ENCODE measurements at regions not wholly inside any gene's neighbourhood (a gene's known extent, or its start where the extent isn't known, plus 50 kb on each side); places are given as distances from the start of the nearest gene placed in this dataset.

DNA sequence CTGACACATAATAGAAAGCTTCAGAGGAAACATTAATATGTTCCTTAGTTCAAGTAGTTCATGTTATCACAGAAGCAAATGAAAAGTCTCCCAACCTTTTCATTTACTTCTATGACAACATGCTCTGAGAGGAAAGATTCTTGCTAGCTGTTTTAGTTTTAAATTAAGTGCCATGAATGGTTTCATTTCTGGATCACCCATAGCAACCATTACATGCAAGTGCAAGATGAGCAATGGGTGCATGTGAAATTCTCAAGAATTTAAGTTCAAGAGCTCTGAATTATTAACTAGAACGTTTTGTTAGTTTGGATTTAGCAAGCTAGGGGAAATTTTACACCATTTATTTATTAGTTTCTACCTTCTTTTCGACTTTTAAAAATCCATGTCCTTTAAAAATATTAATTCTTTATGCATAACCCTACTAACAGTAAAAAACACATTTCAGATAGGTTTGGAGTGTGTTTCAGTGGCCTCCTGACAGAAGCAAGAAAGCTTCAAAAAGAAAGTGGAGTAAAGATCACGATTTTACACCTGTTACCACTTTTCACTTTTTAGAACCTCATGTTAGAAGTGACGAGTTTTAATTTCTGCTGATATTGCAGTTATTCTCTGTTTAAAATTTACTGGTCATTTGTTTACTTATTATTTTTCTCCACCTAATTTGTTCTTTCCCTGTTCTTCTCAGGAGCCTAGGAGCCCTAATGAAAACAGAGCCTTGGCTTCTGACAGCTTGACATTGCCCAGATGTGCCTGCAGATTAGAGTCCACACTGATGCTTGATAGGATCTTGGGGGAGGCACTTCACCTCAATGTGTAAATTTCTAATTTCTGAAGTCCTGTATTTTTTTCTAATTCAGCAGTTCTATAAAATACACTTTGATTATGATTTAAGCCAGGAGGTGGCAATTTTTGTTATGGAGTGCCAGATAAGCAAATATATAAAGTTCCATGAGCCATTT lies 995.3 kb upstream of the PHF14 start:
- no peaks in the 10 kb centered on the region for H3K4me1 Mint-ChIP-seq (ENCODE audit: low read depth in 2 of 2)
- DNase-seq (ENCODE audit: low spot score) (no peak), ATAC-seq (no peak)
- no peak overlapping the region for H3K27ac Mint-ChIP-seq
- no peaks in the 10 kb centered on the region for H3K9me3 Mint-ChIP-seq
- H3K36me3 Mint-ChIP-seq: no peaks in the 10 kb centered on the region
- H3K4me3 Mint-ChIP-seq: no peak overlapping the region
- H3K27me3 Mint-ChIP-seq: no peaks in the 10 kb centered on the region

DNA sequence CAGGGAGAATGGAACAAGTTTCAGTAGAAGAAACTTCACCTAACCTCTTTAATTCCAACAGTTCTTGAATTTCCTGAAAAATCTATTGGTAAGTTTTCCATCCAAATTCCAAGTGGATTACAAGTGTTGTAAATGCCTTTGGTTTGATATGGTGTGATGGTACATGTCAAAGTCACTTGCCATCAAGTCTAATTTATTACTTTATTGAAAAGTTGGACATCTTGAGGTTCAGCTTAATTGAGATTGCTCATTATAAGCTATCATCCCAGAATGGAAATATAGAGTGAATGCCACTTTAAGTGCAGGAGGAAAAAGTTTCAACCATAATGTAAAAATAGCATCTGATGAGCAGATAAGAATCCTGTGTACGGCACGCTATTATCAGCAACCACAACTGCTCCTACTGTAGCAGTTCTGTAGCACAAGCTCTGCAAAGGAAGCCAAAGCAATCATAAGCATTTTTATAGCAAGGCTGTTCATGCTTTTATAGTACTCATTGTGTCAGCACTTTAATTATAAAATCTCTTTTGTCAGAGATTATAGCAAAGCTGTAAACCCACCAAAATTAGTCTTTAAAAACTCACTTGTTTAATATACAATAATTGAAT lies 991.8 kb upstream of the PHF14 start:
- no peaks in the 10 kb centered on the region for H3K9me3 Mint-ChIP-seq
- no peak overlapping the region for H3K27ac Mint-ChIP-seq
- no peaks in the 10 kb centered on the region for H3K36me3 Mint-ChIP-seq
- no peak for DNase-seq (ENCODE audit: low spot score)
- H3K4me1 Mint-ChIP-seq (ENCODE audit: low read depth in 2 of 2): no peaks in the 10 kb centered on the region
- no peak overlapping the region for H3K4me3 Mint-ChIP-seq
- no peak for ATAC-seq
- no peaks in the 10 kb centered on the region for H3K27me3 Mint-ChIP-seq

DNA sequence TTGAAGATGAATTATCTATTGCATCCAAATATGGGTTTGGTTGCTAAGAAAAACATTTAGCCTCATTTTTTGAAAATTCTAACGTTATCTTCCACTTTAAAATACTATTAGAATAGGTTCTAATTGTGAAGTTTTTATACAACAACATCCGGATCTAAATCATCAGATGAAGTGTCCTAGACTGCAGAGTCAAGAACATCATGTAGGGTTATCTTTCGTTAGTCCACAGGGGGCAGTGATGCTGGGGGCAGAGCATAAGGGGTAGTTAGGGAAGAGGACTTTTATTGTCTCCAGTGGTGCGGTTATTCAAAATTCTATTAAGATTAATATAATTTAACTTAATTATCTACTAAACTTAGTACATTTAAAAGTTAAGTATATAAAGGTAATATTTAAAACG lies 990.6 kb upstream of the PHF14 start:
- Mint-ChIP-seq H3K27me3 (no peaks in the 10 kb centered on the region), H3K4me3 (no peak overlapping the region), H3K36me3 (peaks cover 2% of the 10 kb centered on the region), H3K9me3 (peaks cover 3% of the 10 kb centered on the region), H3K27ac (no peak overlapping the region), H3K4me1 (ENCODE audit: low read depth in 2 of 2) (no peaks in the 10 kb centered on the region)
- no peak for DNase-seq (ENCODE audit: low spot score)
- ATAC-seq: no peak

DNA sequence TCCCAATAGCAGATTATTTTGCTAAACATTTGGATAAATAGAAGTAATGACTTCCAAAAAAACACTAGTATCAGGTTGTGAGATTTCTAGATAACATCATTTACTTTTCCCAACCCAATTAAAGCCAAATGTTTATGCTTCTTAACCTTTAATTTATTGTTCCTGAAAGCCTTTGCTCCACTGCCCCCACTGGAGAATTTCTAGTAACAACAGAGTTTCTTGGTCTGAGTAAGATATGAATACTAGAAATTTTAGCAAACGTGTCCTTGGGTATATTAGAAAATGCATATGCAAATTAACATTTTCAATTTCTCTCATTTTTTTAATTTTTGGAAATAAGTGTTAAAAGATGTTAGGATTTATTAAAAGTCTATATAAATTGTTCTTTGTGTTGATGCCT lies 958.0 kb upstream of the PHF14 start:
- no peak overlapping the region for H3K27ac Mint-ChIP-seq
- peaks cover 10% of the 10 kb centered on the region for H3K9me3 Mint-ChIP-seq
- no peaks in the 10 kb centered on the region for H3K27me3 Mint-ChIP-seq
- no peaks in the 10 kb centered on the region for H3K36me3 Mint-ChIP-seq
- DNase-seq (ENCODE audit: low spot score) (no peak), ATAC-seq (no peak)
- no peaks in the 10 kb centered on the region for H3K4me1 Mint-ChIP-seq (ENCODE audit: low read depth in 2 of 2)
- no peak overlapping the region for H3K4me3 Mint-ChIP-seq

DNA sequence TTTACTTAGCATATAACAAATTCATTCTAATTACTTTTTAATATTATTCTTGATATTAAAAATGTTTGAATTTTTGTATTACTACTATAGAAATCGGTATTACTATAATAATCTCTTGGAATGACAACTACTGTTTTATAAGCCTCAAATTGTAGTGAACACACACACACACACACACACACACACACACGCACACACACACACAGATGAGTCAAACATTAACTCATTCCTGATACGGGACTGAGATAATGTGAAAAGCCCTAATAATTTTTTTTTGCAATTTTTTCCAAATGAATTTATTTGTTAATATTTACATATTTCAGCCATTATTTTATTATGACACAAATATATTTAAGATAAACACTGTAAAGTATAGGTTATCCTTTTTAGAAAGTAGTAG lies 951.2 kb upstream of the PHF14 start:
- ATAC-seq (no peak), DNase-seq (ENCODE audit: low spot score) (no peak)
- Mint-ChIP-seq H3K4me1 (ENCODE audit: low read depth in 2 of 2) (no peaks in the 10 kb centered on the region), H3K27ac (no peak overlapping the region), H3K4me3 (no peak overlapping the region), H3K9me3 (peaks cover 12% of the 10 kb centered on the region), H3K27me3 (no peaks in the 10 kb centered on the region), H3K36me3 (no peaks in the 10 kb centered on the region)

DNA sequence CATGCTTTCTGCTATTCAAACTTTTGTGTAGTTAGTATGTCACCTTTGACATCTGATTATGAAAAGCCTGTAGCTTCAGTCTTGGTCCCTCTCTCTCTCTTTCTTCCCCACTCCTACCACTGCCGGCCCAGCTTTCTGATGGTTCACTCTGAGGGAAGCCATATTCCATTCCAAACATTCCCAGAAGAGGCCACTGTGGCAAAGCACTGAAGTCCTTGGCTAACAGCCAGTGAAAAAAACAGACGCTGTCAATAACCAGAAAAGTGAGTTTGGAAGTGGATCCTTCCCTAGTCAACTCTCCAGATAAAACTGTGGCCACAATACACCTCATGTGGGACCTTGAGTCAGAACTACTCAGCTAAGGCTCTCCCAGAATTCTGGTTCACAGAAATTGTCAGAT lies 950.7 kb upstream of the PHF14 start:
- ATAC-seq (no peak), DNase-seq (ENCODE audit: low spot score) (no peak)
- no peaks in the 10 kb centered on the region for H3K27me3 Mint-ChIP-seq
- no peak overlapping the region for H3K4me3 Mint-ChIP-seq
- H3K4me1 Mint-ChIP-seq (ENCODE audit: low read depth in 2 of 2): no peaks in the 10 kb centered on the region
- H3K27ac Mint-ChIP-seq: no peak overlapping the region
- H3K9me3 Mint-ChIP-seq: peaks cover 12% of the 10 kb centered on the region
- no peaks in the 10 kb centered on the region for H3K36me3 Mint-ChIP-seq

DNA sequence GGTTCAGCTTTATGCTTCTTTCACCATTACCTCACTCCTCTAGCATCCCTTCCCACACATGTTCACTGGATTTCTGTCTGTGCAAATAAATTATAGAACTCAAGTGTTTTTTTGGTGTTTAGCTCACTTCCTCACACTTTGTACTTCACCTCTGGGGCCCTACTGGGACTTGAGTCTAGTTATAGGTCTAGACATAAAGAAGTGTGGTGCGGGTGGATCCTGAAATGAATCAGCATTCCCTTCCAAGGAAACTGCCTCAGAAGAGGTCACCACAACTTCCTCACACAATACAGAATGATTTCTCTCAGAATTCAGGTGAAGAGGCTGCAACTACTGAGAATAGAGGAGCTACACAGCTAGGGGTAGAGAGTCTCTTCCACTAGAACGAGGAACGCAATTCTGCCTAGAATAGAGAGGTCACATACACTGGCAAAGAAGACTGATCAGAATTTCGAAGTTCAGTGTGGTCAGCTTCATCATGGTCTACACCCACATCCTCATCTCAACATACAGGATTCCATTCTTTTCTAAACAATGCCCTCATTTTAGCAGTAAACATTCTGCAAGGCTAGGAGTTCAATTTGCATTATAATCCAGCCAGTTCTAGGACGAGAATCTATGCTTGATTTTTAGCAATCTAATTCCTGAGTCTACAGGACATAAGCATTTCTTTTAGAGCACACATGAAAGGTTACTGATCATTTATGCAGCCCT lies 938.7 kb upstream of the PHF14 start:
- peaks cover 11% of the 10 kb centered on the region for H3K9me3 Mint-ChIP-seq
- ATAC-seq (no peak), DNase-seq (ENCODE audit: low spot score) (no peak)
- H3K36me3 Mint-ChIP-seq: no peaks in the 10 kb centered on the region
- H3K4me1 Mint-ChIP-seq (ENCODE audit: low read depth in 2 of 2): no peaks in the 10 kb centered on the region
- no peak overlapping the region for H3K4me3 Mint-ChIP-seq
- H3K27ac Mint-ChIP-seq: no peak overlapping the region
- H3K27me3 Mint-ChIP-seq: no peaks in the 10 kb centered on the region

DNA sequence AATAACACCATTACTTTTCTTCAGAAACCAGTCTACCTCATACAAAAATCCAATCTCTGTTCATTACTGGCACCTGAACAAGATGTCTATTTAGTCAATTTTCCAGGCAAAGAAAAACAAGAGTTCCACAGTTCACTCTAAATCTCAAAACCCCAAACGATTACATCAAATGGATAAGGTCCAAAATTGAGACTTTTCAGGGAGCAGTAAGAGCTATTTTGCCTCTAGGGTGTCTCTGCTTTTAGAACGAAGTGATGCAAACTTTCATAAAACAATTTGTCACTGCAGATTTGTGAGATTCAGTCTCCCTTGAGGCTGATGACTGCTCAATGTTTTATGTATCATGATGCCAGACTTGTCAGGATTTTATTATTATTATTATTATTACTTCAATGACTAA lies 937.0 kb upstream of the PHF14 start:
- Mint-ChIP-seq H3K4me3 (no peak overlapping the region), H3K36me3 (no peaks in the 10 kb centered on the region)
- DNase-seq (ENCODE audit: low spot score): no peak

DNA sequence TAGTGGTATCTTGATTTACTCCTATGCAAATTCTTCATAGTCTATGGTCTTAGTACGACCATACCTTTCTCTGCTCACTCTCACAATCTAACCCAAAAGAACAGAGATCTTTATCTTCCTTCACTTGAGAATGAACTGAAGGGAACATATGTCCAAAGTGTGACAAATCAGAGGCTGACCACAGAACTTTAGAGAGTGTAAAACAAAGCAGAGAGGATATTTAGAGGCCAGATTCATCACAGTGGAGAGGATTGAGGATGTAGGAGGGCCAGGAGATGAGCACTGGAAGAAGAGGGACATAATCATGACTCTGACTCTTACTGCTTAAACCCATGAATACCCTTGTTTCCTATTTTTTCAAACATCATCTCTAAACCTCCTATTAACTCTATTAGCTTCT lies 935.3 kb upstream of the PHF14 start:
- ATAC-seq: no peak
- Mint-ChIP-seq H3K36me3 (no peaks in the 10 kb centered on the region), H3K4me1 (ENCODE audit: low read depth in 2 of 2) (no peaks in the 10 kb centered on the region), H3K27me3 (no peaks in the 10 kb centered on the region), H3K9me3 (peaks cover 7% of the 10 kb centered on the region), H3K4me3 (no peak overlapping the region), H3K27ac (no peak overlapping the region)
- no peak for DNase-seq (ENCODE audit: low spot score)

More for the DNA sequence above, 937.0 kb upstream of the PHF14 start:
- no peak for ATAC-seq
- Mint-ChIP-seq H3K4me1 (ENCODE audit: low read depth in 2 of 2) (no peaks in the 10 kb centered on the region), H3K27me3 (no peaks in the 10 kb centered on the region), H3K27ac (no peak overlapping the region), H3K9me3 (peaks cover 7% of the 10 kb centered on the region)

DNA sequence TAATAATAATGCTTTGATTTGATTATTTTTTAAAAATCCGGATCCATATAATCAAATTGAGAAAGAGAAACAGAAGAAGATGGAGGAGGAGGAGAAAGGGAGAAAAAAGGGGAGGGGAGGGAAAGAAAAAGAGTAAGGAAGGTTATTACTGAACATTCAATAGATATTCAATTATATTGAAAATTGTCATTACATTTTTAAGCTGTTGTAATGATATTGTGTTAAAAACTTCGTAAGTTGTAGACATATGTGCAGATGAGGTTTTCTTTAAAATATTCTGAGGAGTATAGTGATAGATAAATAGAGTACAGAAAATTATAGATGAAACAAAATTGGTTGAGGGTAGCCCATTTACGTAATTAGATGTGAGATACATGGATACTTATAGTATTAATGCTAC lies 933.0 kb upstream of the PHF14 start:
- H3K4me1 Mint-ChIP-seq (ENCODE audit: low read depth in 2 of 2): no peaks in the 10 kb centered on the region
- H3K36me3 Mint-ChIP-seq: no peaks in the 10 kb centered on the region
- H3K27me3 Mint-ChIP-seq: no peaks in the 10 kb centered on the region
- ATAC-seq (no peak), DNase-seq (ENCODE audit: low spot score) (no peak)
- no peak overlapping the region for H3K4me3 Mint-ChIP-seq
- peaks cover 5% of the 10 kb centered on the region for H3K9me3 Mint-ChIP-seq
- no peak overlapping the region for H3K27ac Mint-ChIP-seq

DNA sequence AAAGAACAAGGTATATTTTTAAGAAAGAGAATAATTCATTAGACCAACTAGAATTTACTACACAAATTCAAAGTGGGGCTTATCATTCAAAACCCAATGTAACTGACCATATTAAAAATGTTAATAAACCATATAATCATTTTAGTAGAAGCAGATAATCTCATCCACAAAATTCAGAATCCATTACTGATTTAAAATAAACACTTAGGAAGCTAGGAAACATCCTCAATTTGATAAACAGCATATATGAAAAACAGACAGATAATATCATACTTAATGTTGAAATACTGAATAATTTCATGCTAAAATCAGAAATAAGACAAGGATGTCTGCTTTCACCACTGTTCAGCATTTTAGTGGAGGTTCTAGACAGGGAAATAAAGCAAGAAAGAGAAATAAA lies 902.8 kb upstream of the PHF14 start:
- H3K4me1 Mint-ChIP-seq (ENCODE audit: low read depth in 2 of 2): no peaks in the 10 kb centered on the region
- H3K36me3 Mint-ChIP-seq: no peaks in the 10 kb centered on the region
- H3K27ac Mint-ChIP-seq: no peak overlapping the region
- H3K27me3 Mint-ChIP-seq: no peaks in the 10 kb centered on the region
- H3K4me3 Mint-ChIP-seq: no peak overlapping the region
- DNase-seq (ENCODE audit: low spot score): no peak
- peaks cover 10% of the 10 kb centered on the region for H3K9me3 Mint-ChIP-seq
- no peak for ATAC-seq

DNA sequence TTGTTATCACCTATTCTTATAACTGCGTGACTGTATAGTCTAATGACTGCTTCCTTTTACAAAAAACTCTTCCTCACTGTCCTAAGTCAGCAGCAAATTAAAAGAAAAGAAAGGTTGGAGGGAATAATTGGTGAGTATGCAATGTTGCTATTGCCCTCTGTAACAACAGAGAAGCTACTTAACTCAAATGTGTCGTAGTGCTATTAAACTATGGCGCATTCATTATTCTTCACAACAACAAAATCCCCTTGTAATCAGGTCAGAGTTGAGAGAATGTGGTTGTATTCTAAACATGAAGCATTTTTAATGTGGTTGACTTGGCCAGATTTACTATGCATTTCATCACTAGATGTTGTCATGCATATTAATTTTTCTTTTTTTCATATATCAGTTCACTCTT lies 897.8 kb upstream of the PHF14 start:
- Mint-ChIP-seq H3K4me1 (ENCODE audit: low read depth in 2 of 2) (no peaks in the 10 kb centered on the region), H3K27me3 (no peaks in the 10 kb centered on the region), H3K4me3 (no peak overlapping the region), H3K27ac (no peak overlapping the region), H3K36me3 (no peaks in the 10 kb centered on the region), H3K9me3 (peaks cover 19% of the 10 kb centered on the region)
- ATAC-seq (no peak), DNase-seq (ENCODE audit: low spot score) (no peak)

DNA sequence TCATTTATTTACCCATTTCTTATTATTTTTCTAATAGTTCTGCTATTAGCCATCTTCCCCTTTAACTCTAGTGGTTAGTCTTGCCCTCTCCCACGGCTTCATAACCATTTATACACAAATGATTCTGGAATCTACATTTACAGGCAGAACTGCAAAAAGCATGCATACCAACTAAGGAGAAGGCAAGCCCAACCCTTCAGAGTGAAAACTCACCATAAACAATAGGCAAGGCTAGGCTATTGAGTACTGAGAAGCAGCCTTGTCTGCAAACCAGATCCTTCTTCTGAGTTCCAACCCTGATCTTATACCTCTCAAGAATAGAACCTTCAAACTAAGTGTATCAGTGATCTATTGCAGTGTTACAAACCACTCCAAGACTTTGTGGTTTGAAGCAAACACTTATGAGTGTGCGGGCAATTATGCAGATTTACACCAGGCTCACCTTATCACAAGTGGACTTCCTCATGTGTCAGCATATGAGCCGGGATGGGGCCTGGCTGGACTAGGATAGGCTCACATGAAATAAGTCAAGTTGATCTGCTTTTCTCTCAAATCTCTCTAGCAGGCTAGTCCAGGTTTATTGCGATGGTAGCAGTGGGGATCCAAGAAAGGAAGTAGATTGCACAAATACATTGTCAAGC lies 896.9 kb upstream of the PHF14 start:
- Mint-ChIP-seq H3K36me3 (no peaks in the 10 kb centered on the region), H3K27me3 (no peaks in the 10 kb centered on the region), H3K4me1 (ENCODE audit: low read depth in 2 of 2) (no peaks in the 10 kb centered on the region), H3K27ac (no peak overlapping the region), H3K9me3 (peaks cover 19% of the 10 kb centered on the region), H3K4me3 (no peak overlapping the region)
- no peak for DNase-seq (ENCODE audit: low spot score)
- ATAC-seq: no peak

DNA sequence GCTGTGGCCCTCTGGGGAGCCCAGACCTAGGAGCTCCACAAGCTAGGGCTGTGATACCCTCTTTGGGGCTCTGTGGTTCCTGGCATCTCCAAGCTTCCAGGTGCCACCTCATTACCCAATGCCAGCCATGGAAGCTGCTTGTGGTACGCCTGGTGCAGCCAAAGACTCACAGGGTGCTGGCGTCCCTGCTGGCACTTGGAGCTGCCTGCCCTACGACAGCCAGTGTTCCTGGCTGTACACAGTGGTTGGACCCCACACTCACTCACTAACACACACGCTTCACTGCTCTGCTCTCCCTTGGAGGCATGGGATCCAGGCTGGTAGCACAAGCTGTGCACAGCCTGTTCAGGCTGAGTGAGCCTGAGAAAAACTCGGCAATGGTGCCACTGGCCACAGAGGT lies 894.1 kb upstream of the PHF14 start:
- Mint-ChIP-seq H3K27ac (no peak overlapping the region), H3K36me3 (no peaks in the 10 kb centered on the region), H3K4me3 (no peak overlapping the region), H3K9me3 (peaks cover 20% of the 10 kb centered on the region), H3K27me3 (no peaks in the 10 kb centered on the region), H3K4me1 (ENCODE audit: low read depth in 2 of 2) (no peaks in the 10 kb centered on the region)
- DNase-seq (ENCODE audit: low spot score): no peak
- ATAC-seq: no peak
